SK-N-SH treated with all-trans-retinoic acid at 6 μM for 48 hours (cell line): ENCODE measurements at regions not wholly inside any gene's neighbourhood (a gene's known extent, or its start where the extent isn't known, plus 50 kb on each side); places are given as distances from the start of the nearest gene placed in this dataset.

Experiments
- ATAC-seq: fragments of 200-7000 bp; cut with Tn5 transposase; 3 replicates; pipeline ENCODE4 v1.9.1; 2020; ENCODE audit warnings: mild to moderate bottlenecking, moderate library complexity
- BACH2 ChIP-seq: fragments of 250-450 bp; sonication (Bioruptor Pico); IDR thresholded peaks from 2 replicates; pipeline ENCODE4 v1.9.0; 2021; ENCODE audit warnings: mild to moderate bottlenecking, borderline replicate concordance
- CREB5 ChIP-seq: fragments of 250-450 bp; sonication (Bioruptor Pico); IDR thresholded peaks from 2 replicates; pipeline ENCODE4 v1.5.1; 2020; ENCODE audit warnings: low read depth, mild to moderate bottlenecking, moderate library complexity
- ESRRG ChIP-seq: fragments of 250-450 bp; sonication (Bioruptor Pico); IDR thresholded peaks from 2 replicates; pipeline ENCODE4 v1.6.1; 2021; ENCODE audit warnings: mild to moderate bottlenecking
- GLIS3 ChIP-seq: fragments of 250-450 bp; sonication (Bioruptor Pico); IDR thresholded peaks from 2 replicates; pipeline ENCODE4 v1.5.0; 2020; ENCODE audit warnings: mild to moderate bottlenecking, moderate library complexity
- ISL1 ChIP-seq: fragments of 250-450 bp; sonication (Bioruptor Pico); IDR thresholded peaks from 2 replicates; pipeline ENCODE4 v2.1.2; 2022; ENCODE audit warnings: mild to moderate bottlenecking, moderate library complexity
- OSR1 ChIP-seq: fragments of 250-450 bp; sonication (Bioruptor Pico); IDR thresholded peaks from 2 replicates; pipeline ENCODE4 v1.8.0; 2022; ENCODE audit warnings: moderate library complexity, mild to moderate bottlenecking, inconsistent platforms
- PATZ1 ChIP-seq: fragments of 250-450 bp; sonication (Bioruptor Pico); IDR thresholded peaks from 2 replicates; pipeline ENCODE4 v1.8.0; 2020; ENCODE audit warnings: mild to moderate bottlenecking, moderate library complexity, borderline replicate concordance
- POU6F1 ChIP-seq: fragments of 250-450 bp; sonication (Bioruptor Pico); IDR thresholded peaks from 2 replicates; pipeline ENCODE4 v1.8.0; 2021; ENCODE audit warnings: low read depth, mild to moderate bottlenecking, moderate library complexity, borderline replicate concordance
- PPARA ChIP-seq: fragments of 250-450 bp; sonication (Bioruptor Pico); IDR thresholded peaks from 2 replicates; pipeline ENCODE4 v1.5.0; 2020; ENCODE audit warnings: mild to moderate bottlenecking, borderline replicate concordance
- RARB ChIP-seq: fragments of 250-450 bp; sonication (Bioruptor Pico); IDR thresholded peaks from 2 replicates; pipeline ENCODE4 v1.8.0; 2021; ENCODE audit warnings: mild to moderate bottlenecking, moderate library complexity
- TOX ChIP-seq: fragments of 250-450 bp; sonication (Bioruptor Pico); IDR thresholded peaks from 2 replicates; pipeline ENCODE4 v1.8.0; 2021; ENCODE audit warnings: mild to moderate bottlenecking, moderate library complexity, borderline replicate concordance
- TSHZ2 ChIP-seq: fragments of 250-450 bp; sonication (Bioruptor Pico); IDR thresholded peaks from 2 replicates; pipeline ENCODE4 v1.5.0; 2020; ENCODE audit warnings: mild to moderate bottlenecking, moderate library complexity
- ZC3H10 ChIP-seq: fragments of 250-450 bp; sonication (Bioruptor Pico); IDR thresholded peaks from 2 replicates; pipeline ENCODE4 v1.5.1; 2021; ENCODE audit warnings: mild to moderate bottlenecking, moderate library complexity
- ZFP3 ChIP-seq: fragments of 250-450 bp; sonication (Bioruptor Pico); IDR thresholded peaks from 2 replicates; pipeline ENCODE4 v1.5.0; 2020; ENCODE audit warnings: mild to moderate bottlenecking, moderate library complexity
- ZFP30 ChIP-seq: fragments of 450-650 bp; formaldehyde crosslinking; IDR thresholded peaks from 2 replicates; pipeline ENCODE4 v1.5.0; 2022; ENCODE audit warnings: mild to moderate bottlenecking, moderate library complexity
- ZNF565 ChIP-seq: fragments of 450-650 bp; formaldehyde crosslinking; conservative IDR thresholded peaks from 2 replicates; pipeline ENCODE4 v1.5.0; 2020; ENCODE audit warnings: low read depth, mild to moderate bottlenecking, moderate library complexity
- ZNF70 ChIP-seq: fragments of 450-650 bp; formaldehyde crosslinking; IDR thresholded peaks from 2 replicates; pipeline ENCODE4 v1.5.0; 2020; ENCODE audit warnings: mild to moderate bottlenecking, moderate library complexity
- ZNF8 ChIP-seq: fragments of 450-650 bp; formaldehyde crosslinking; IDR thresholded peaks from 2 replicates; pipeline ENCODE4 v1.5.0; 2020; ENCODE audit warnings: mild to moderate bottlenecking, moderate library complexity

- no peak for ATAC-seq
- TF ChIP-seq OSR1 (CRISPR knock-in tag) (no peak), TOX (no peak), PATZ1 (CRISPR knock-in tag) (no peak), GLIS3 (CRISPR knock-in tag) (no peak), ISL1 (CRISPR knock-in tag) (no peak), POU6F1 (no peak), RARB (CRISPR knock-in tag) (no peak), TSHZ2 (CRISPR knock-in tag) (no peak), ZNF565 (CRISPR knock-in tag) (no peak), ZNF70 (CRISPR knock-in tag) (no peak), ESRRG (CRISPR knock-in tag) (no peak), BACH2 (CRISPR knock-in tag) (no peak), PPARA (no peak), ZFP3 (CRISPR knock-in tag) (no peak), ZC3H10 (CRISPR knock-in tag) (no peak)
Measured at GRCh38 chr1:47627471-47628370, 189.9 kb downstream of the FOXD2 start.

- TF ChIP-seq ZNF8 (no peak), BACH2 (CRISPR knock-in tag) (no peak), TOX (no peak), OSR1 (CRISPR knock-in tag) (no peak), CREB5 (no peak), ZFP30 (no peak), TSHZ2 (CRISPR knock-in tag) (no peak), PATZ1 (CRISPR knock-in tag) (no peak)
- no peak for ATAC-seq
Measured at GRCh38 chr1:47629201-47629600, 191.4 kb downstream of the FOXD2 start.
